Vagina (tissue), 2 donors: ENCODE measurements at regions not wholly inside any gene's neighbourhood (a gene's known extent, or its start where the extent isn't known, plus 50 kb on each side); places are given as distances from the start of the nearest gene placed in this dataset.
"Not testable (repeated sequence)": the region's sequence is repeated elsewhere in the genome, so short reads cannot be mapped to it uniquely, and the experiment has no call there.

ENCODE experiments used
- DNase-seq, 2 donors: peaks; one replicate each; pipeline ENCODE4 v3.0.0-alpha.2; 2017; ENCODE audit errors: extremely low spot score in 2 of 2
- H3K27ac ChIP-seq: fragments of 200-600 bp; sonication (generic); one replicate; pipeline ENCODE4 v1.5.1; 2019
- H3K27me3 ChIP-seq: fragments of 200-600 bp; sonication (generic); one replicate; pipeline ENCODE4 v1.5.1; 2019
- H3K36me3 ChIP-seq, 2 donors: fragments of 200-600 bp; sonication (generic); one replicate each; pipeline ENCODE4 v1.5.1; 2017 to 2019
- H3K4me1 ChIP-seq: fragments of 200-600 bp; sonication (generic); one replicate; pipeline ENCODE4 v1.5.1; 2019
- H3K4me3 ChIP-seq, 2 donors: fragments of 200-600 bp; sonication (generic); 1 replicate in 1 of 2; 2 replicates in 1 of 2; pipeline ENCODE4 v1.5.1; 2016 to 2019
- H3K9me3 ChIP-seq: fragments of 200-600 bp; sonication (generic); one replicate; pipeline ENCODE4 v1.5.1; 2019
- CTCF ChIP-seq, 3 experiments: fragments of 450-650 bp in 2 of 3; fragments of 200-600 bp in 1 of 3; sonication (generic) in 1 of 3; IDR thresholded peaks; one replicate each; pipeline ENCODE4 v1.5.1; 2017 to 2019; ENCODE audit warnings: antibody characterized with exemption in 3 of 3, mild to moderate bottlenecking in 2 of 3, moderate library complexity in 2 of 3
- POLR2A ChIP-seq, 2 donors: fragments of 450-650 bp; IDR thresholded peaks; one replicate each; pipeline ENCODE4 v1.6.1; 2017; ENCODE audit warnings: antibody characterized with exemption in 2 of 2, mild to moderate bottlenecking in 2 of 2, moderate library complexity in 2 of 2
- POLR2AphosphoS5 ChIP-seq, 2 donors: sonication (generic); formaldehyde crosslinking; IDR thresholded peaks; one replicate each; pipeline ENCODE4 v1.9.0; 2017; ENCODE audit warnings: antibody characterized with exemption in 2 of 2, mild to moderate bottlenecking in 2 of 2, low read depth in 1 of 2; ENCODE audit not compliant: insufficient read depth in 1 of 2
- intact Hi-C: fragments of 100-400 bp; cut with DNase I; formaldehyde crosslinking; loops from one replicate; pipeline ENCODE4 v1.15.1; 2023

- intact Hi-C loops = no loop called here
- Histone ChIP-seq H3K4me3 (no peak overlapping the region), H3K36me3 (no peaks in the 10 kb centered on the region), H3K4me1 (no peaks in the 10 kb centered on the region), H3K9me3 (no peaks in the 10 kb centered on the region), H3K27ac (no peak overlapping the region), H3K27me3 (no peaks in the 10 kb centered on the region)
- TF ChIP-seq CTCF (IDR thresholded peaks at IDR 0.05) (no peak), POLR2AphosphoS5 (IDR thresholded peaks at IDR 0.05; ENCODE audit: insufficient read depth in 1 of 2, low read depth in 1 of 2) (no peak), POLR2A (IDR thresholded peaks at IDR 0.05) (no peak)
- DNase-seq = no peak
Observed at GRCh38 chr6:167687116-167687725, 139.5 kb upstream of the AFDN start.

- H3K36me3 ChIP-seq = no peaks in the 10 kb centered on the region
- H3K27ac ChIP-seq = no peak overlapping the region
- TF ChIP-seq POLR2A (IDR thresholded peaks at IDR 0.05) (no peak), CTCF (IDR thresholded peaks at IDR 0.05) (no peak), POLR2AphosphoS5 (IDR thresholded peaks at IDR 0.05; ENCODE audit: insufficient read depth in 1 of 2, low read depth in 1 of 2) (no peak)
- H3K4me3 ChIP-seq = no peak overlapping the region
- DNase-seq = no peak
- no peaks in the 10 kb centered on the region for H3K27me3 ChIP-seq
- no peaks in the 10 kb centered on the region for H3K9me3 ChIP-seq
- no peaks in the 10 kb centered on the region for H3K4me1 ChIP-seq
- intact Hi-C loops = no loop called here
Observed at GRCh38 chr6:167688123-167688522, 138.6 kb upstream of the AFDN start.

GRCh38 chr6:167689278-167689677 is 137.4 kb upstream of the AFDN start:
- no peak for TF ChIP-seq CTCF (IDR thresholded peaks at IDR 0.05)
- TF ChIP-seq POLR2AphosphoS5 (IDR thresholded peaks at IDR 0.05; ENCODE audit: insufficient read depth in 1 of 2, low read depth in 1 of 2) = no peak
- TF ChIP-seq POLR2A (IDR thresholded peaks at IDR 0.05) = no peak
- DNase-seq = no peak

GRCh38 chr6:167689751-167690150 is 137.0 kb upstream of the AFDN start:
- DNase-seq = no peak
- H3K27me3 ChIP-seq = no peaks in the 10 kb centered on the region
- no peak overlapping the region for H3K4me3 ChIP-seq
- no peak overlapping the region for H3K27ac ChIP-seq
- H3K9me3 ChIP-seq = no peaks in the 10 kb centered on the region
- H3K4me1 ChIP-seq = no peaks in the 10 kb centered on the region
- H3K36me3 ChIP-seq = no peaks in the 10 kb centered on the region
- intact Hi-C loops = no loop called here
- TF ChIP-seq POLR2A (IDR thresholded peaks at IDR 0.05) = no peak
- TF ChIP-seq POLR2AphosphoS5 (IDR thresholded peaks at IDR 0.05; ENCODE audit: insufficient read depth in 1 of 2, low read depth in 1 of 2) = no peak
- no peak for TF ChIP-seq CTCF (IDR thresholded peaks at IDR 0.05)

More at GRCh38 chr6:167689278-167689677, 137.4 kb upstream of the AFDN start:
- Histone ChIP-seq H3K4me3 (no peak overlapping the region), H3K9me3 (no peaks in the 10 kb centered on the region), H3K4me1 (no peaks in the 10 kb centered on the region), H3K27ac (no peak overlapping the region), H3K27me3 (no peaks in the 10 kb centered on the region), H3K36me3 (no peaks in the 10 kb centered on the region)
- intact Hi-C loops = no loop called here

- H3K36me3 ChIP-seq, H3K4me1 ChIP-seq, H3K9me3 ChIP-seq, intact Hi-C loops, H3K27me3 ChIP-seq, H3K27ac ChIP-seq, DNase-seq, H3K4me3 ChIP-seq: not testable (repeated sequence)
Observed at GRCh38 chr6:167690167-167690922, 136.4 kb upstream of the AFDN start.
